C4-2B (cell line): ENCODE measurements at regions not wholly inside any gene's neighbourhood (a gene's known extent, or its start where the extent isn't known, plus 50 kb on each side); places are given as distances from the start of the nearest gene placed in this dataset.

Source experiments
- ZFX ChIP-seq: fragments of 450-650 bp; IDR thresholded peaks from 2 replicates; pipeline ENCODE4 v1.6.1; 2017
- TF ChIP-seq, protein P1 (sequence below): fragments of 450-650 bp; conservative IDR thresholded peaks from 2 replicates; pipeline ENCODE4 v1.5.1; 2017; ENCODE audit warnings: mild to moderate bottlenecking

DNA sequence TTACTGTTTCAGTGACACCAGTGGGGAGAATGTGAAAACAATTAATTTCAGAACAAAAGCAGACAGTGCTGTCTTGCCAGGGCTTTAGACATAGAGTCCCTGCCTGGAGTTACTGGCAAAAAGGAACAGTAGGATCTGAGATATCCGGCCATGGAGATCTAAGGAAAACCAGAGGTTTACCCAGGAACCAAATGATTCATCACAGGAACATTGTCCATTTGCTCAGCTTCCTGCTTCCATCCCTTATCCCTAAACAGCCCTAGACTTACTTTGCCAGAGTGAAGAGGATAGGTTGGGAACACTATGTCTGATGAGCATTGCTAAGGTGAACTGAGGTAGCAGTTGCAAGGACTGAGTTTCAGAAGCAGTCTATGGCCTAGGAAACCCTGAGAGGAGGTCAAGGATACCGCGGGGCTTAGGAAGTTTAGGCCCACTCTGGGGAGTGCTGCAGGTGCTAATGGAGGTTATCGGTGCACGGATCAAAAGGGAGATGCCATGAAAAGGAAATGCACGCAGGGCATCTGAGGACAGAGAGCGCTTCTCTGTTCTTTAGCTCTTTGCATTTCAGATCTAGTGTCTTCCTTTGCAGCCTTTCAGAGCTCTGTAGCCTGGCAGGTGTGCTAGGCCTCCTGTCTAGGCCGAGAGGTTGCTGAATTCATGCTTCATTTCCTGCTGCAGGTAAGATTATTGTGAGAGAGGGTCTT, 223.9 kb downstream of the CDCA7 start:
- TF ChIP-seq, protein P1, sequence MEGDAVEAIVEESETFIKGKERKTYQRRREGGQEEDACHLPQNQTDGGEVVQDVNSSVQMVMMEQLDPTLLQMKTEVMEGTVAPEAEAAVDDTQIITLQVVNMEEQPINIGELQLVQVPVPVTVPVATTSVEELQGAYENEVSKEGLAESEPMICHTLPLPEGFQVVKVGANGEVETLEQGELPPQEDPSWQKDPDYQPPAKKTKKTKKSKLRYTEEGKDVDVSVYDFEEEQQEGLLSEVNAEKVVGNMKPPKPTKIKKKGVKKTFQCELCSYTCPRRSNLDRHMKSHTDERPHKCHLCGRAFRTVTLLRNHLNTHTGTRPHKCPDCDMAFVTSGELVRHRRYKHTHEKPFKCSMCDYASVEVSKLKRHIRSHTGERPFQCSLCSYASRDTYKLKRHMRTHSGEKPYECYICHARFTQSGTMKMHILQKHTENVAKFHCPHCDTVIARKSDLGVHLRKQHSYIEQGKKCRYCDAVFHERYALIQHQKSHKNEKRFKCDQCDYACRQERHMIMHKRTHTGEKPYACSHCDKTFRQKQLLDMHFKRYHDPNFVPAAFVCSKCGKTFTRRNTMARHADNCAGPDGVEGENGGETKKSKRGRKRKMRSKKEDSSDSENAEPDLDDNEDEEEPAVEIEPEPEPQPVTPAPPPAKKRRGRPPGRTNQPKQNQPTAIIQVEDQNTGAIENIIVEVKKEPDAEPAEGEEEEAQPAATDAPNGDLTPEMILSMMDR: no peak
- TF ChIP-seq ZFX: no peak
